ENCODE measurements at regions not wholly inside any gene's neighbourhood (a gene's known extent, or its start where the extent isn't known, plus 50 kb on each side); places are given as distances from the start of the nearest gene placed in this dataset.

DNA sequence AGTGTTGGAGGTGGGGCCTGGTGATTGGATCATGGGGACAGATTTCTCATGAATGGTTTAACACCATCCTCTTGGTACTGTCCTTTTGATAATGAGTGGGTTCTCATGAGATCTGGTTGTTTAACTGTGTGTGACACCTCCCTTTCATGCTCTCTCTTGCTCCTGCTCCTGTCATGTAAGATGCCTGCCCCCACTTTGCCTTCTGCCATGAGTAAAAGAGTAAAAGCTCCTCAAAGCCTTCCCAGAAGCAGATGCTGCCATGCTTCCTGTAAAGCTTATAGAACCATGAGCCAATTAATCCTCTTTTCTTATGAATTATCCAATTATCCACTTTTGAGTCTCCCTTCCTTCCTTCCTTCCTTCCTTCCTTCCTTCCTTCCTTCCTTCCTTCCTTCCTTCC is 317.7 kb downstream of the RDH14 start:
- Histone ChIP-seq H3K9me3 (ENCODE audit: control insufficient read depth in 2 of 2, insufficient read depth in 1 of 2, low read depth in 1 of 2, low read length in 1 of 2) (no peaks in the 10 kb centered on the region), H3K27ac (ENCODE audit: low read depth in 2 of 2, low read length in 1 of 2) (no peak overlapping the region), H3K36me3 (ENCODE audit: control insufficient read depth in 2 of 2, insufficient read depth in 2 of 2, low read length in 1 of 2) (no peaks in the 10 kb centered on the region), H3K4me3 (ENCODE audit: low read depth in 1 of 2, low read length in 2 of 2) (no peak overlapping the region), H3K4me1 (ENCODE audit: control insufficient read depth in 2 of 2, insufficient read depth in 2 of 2, low read length in 1 of 2) (no peaks in the 10 kb centered on the region), H3K27me3 (ENCODE audit: control insufficient read depth in 1 of 2, insufficient read depth in 2 of 2, low read length in 2 of 2) (no peaks in the 10 kb centered on the region)

DNA sequence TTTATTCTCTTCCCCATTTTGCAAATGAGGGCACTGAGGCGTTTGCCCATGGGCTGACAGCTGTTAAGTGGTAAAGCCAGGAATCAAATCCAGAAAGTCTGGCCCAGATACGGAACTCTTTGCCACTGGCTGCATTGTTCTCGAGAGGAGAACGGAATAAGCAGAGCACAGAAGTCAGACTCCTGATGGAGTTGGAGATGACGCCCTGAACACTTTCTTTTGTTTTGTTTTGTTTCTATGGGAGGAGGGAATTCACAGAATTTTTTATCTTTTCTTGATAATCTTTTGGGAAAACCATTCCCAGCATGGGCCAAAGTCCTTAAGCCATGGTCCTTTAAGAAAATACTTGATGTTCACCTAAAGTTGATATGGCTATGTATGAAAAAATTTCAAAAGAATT is 322.2 kb downstream of the RDH14 start:
- no peaks in the 10 kb centered on the region for H3K36me3 ChIP-seq (ENCODE audit: control insufficient read depth in 2 of 2, insufficient read depth in 2 of 2, low read length in 1 of 2)
- no peaks in the 10 kb centered on the region for H3K27me3 ChIP-seq (ENCODE audit: control insufficient read depth in 1 of 2, insufficient read depth in 2 of 2, low read length in 2 of 2)
- no peaks in the 10 kb centered on the region for H3K4me1 ChIP-seq (ENCODE audit: control insufficient read depth in 2 of 2, insufficient read depth in 2 of 2, low read length in 1 of 2)
- 75 to 78% methylated on average over 5 of the region's 5 CpGs for WGBS, 2 donors
- H3K27ac ChIP-seq (ENCODE audit: low read depth in 2 of 2, low read length in 1 of 2): no peak overlapping the region
- no peak overlapping the region for H3K4me3 ChIP-seq (ENCODE audit: low read depth in 1 of 2, low read length in 2 of 2)
- no peaks in the 10 kb centered on the region for H3K9me3 ChIP-seq (ENCODE audit: control insufficient read depth in 2 of 2, insufficient read depth in 1 of 2, low read depth in 1 of 2, low read length in 1 of 2)

DNA sequence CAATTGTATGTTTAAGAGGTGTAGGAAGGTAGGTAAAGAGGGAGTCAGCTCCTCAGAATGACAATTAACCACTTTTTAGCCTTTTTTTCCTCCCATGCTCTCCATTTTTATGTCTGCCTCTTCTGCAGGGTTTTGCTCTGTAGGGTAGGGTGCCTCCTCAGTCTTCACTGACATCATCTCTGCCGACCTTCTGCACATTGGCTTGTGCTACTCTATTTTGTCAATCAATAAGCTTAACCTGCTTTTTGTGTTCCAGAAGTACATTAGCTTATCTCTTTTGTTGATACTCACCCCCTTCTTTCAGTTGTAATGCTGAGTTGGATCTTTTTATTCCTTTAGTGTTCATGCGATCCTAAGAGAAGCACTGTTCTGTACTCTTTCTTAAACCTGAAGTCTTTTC is 323.2 kb downstream of the RDH14 start:
- H3K36me3 ChIP-seq (ENCODE audit: control insufficient read depth in 2 of 2, insufficient read depth in 2 of 2, low read length in 1 of 2): no peaks in the 10 kb centered on the region
- H3K9me3 ChIP-seq (ENCODE audit: control insufficient read depth in 2 of 2, insufficient read depth in 1 of 2, low read depth in 1 of 2, low read length in 1 of 2): no peaks in the 10 kb centered on the region
- no peaks in the 10 kb centered on the region for H3K27me3 ChIP-seq (ENCODE audit: control insufficient read depth in 1 of 2, insufficient read depth in 2 of 2, low read length in 2 of 2)
- H3K27ac ChIP-seq (ENCODE audit: low read depth in 2 of 2, low read length in 1 of 2): no peak overlapping the region
- 54 to 77% methylated on average over 2 of the region's 2 CpGs for WGBS, 2 donors
- H3K4me3 ChIP-seq (ENCODE audit: low read depth in 1 of 2, low read length in 2 of 2): no peak overlapping the region
- H3K4me1 ChIP-seq (ENCODE audit: control insufficient read depth in 2 of 2, insufficient read depth in 2 of 2, low read length in 1 of 2): no peaks in the 10 kb centered on the region

DNA sequence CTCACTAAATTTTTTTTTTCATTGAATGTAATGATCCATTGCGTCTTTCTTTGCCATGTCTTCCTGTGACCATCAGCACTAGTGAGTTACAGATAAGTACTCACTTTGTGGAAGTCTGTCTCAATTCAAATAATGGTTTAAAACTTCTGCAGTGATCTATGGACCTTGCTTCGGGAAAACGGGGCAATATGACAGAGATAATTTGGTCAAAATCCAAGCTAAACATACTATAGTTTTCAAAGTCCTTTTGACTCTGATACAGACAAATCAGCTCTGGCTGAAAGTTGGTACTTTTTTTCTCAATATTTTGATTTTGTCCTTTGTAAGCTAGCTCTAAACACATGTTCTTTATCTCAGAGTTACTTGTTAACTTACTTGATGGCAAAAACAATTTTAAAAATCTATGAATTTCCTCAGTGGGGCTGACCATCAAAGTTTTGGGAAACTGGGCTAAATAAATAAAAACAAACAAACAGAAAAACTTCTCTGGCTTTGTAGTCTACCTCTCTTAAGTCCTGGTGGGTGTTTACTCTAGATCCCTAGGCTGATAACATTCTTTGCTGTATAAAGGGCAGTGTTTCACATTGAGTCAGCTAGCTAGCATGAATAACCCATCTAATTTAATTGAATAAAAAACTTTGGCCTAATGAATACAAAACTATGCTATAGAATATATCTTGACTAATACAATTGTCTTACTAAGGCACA is 327.6 kb downstream of the RDH14 start:
- Histone ChIP-seq H3K27ac (ENCODE audit: low read depth in 2 of 2, low read length in 1 of 2) (no peak overlapping the region), H3K4me1 (ENCODE audit: control insufficient read depth in 2 of 2, insufficient read depth in 2 of 2, low read length in 1 of 2) (no peaks in the 10 kb centered on the region), H3K27me3 (ENCODE audit: control insufficient read depth in 1 of 2, insufficient read depth in 2 of 2, low read length in 2 of 2) (no peaks in the 10 kb centered on the region), H3K9me3 (ENCODE audit: control insufficient read depth in 2 of 2, insufficient read depth in 1 of 2, low read depth in 1 of 2, low read length in 1 of 2) (no peaks in the 10 kb centered on the region), H3K36me3 (ENCODE audit: control insufficient read depth in 2 of 2, insufficient read depth in 2 of 2, low read length in 1 of 2) (no peaks in the 10 kb centered on the region), H3K4me3 (ENCODE audit: low read depth in 1 of 2, low read length in 2 of 2) (no peak overlapping the region)
- 38 to 63% methylated on average over 3 of the region's 3 CpGs for WGBS, 2 donors

DNA sequence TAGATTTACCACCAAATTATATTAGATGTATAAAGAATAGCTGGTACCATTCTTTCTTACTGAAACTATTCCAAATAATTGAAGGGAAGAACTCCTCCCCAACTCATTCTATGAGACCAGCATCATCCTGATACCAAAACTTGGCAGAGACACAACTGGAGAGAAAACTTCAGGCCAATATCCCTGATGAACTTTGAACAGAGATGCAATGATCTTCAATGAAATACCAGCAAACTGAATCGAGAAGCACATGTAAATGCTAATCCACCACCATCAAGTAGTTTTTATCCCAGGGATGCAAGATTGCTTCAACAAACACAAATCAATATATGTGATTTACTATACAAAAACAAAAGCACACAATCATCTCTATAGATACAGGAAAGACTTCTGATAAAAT is 329.8 kb downstream of the RDH14 start:
- no peak overlapping the region for H3K4me3 ChIP-seq (ENCODE audit: low read depth in 1 of 2, low read length in 2 of 2)
- no peaks in the 10 kb centered on the region for H3K4me1 ChIP-seq (ENCODE audit: control insufficient read depth in 2 of 2, insufficient read depth in 2 of 2, low read length in 1 of 2)
- no peaks in the 10 kb centered on the region for H3K27me3 ChIP-seq (ENCODE audit: control insufficient read depth in 1 of 2, insufficient read depth in 2 of 2, low read length in 2 of 2)
- H3K36me3 ChIP-seq (ENCODE audit: control insufficient read depth in 2 of 2, insufficient read depth in 2 of 2, low read length in 1 of 2): no peaks in the 10 kb centered on the region
- no peak overlapping the region for H3K27ac ChIP-seq (ENCODE audit: low read depth in 2 of 2, low read length in 1 of 2)
- H3K9me3 ChIP-seq (ENCODE audit: control insufficient read depth in 2 of 2, insufficient read depth in 1 of 2, low read depth in 1 of 2, low read length in 1 of 2): no peaks in the 10 kb centered on the region
- WGBS, 2 donors: 53 to 76% methylated on average over 1 of the region's 1 CpG

DNA sequence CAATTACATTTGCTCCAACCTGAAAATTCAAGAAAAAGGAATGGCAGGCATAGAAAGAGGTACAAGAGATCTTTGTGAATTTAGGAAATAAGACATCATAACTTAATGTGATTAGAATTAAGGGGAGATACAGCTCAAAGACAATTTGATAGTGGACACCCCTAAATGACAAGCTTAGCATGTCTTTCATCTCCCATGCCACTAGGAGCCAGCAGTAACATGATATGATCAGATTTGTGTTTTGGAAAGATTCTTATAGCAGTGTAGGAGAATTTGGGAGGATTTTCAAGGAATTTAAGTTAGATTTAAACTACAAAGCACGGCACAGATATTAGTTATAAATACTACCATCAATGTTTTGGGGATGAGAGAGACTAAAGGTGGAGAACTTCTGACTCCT is 340.8 kb downstream of the RDH14 start:
- WGBS, 2 donors: 0% methylated on average over 1 of the region's 1 CpG
- peaks cover 0 to 5% of the 10 kb centered on the region in 2 donors for H3K27me3 ChIP-seq (ENCODE audit: control insufficient read depth in 1 of 2, insufficient read depth in 2 of 2, low read length in 2 of 2)

DNA sequence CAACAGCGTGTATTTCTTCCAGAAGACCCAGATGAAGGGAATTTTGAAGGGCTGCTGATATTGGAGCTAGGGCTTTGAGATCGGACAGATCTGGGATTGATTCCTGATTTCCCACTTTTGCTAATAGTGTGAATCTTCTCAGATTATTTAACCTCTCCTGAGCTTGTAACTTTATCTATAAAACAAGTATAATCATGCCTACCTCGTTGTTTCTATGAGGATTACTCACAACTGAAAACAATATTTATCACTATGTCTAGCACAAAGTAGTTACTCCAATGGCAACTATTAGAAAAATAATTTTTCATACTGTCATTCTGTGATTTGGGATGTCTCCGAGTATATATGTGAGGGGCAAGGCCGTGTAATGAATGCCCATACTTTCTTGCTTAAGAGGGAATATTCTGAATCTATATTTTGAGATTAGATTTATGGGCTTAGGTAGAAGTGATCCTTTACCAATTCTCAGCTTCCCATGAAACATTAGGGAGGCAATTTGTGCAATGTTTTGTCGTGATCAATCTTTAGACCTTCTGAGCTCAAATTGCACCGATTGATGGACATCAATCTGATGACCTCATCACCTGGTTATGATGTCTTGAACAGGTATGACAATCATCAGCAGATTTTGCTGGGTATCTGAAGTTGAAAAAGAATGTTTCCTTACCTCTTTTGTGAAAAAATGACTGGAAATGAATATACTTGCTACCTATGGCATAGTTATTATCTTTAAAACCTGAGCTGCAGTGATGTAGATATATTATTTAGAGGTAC is 339.9 kb downstream of the KCNS3 start:
- peaks cover 0 to 5% of the 10 kb centered on the region in 2 donors for H3K27me3 ChIP-seq (ENCODE audit: control insufficient read depth in 1 of 2, insufficient read depth in 2 of 2, low read length in 2 of 2)
- H3K4me3 ChIP-seq (ENCODE audit: low read depth in 1 of 2, low read length in 2 of 2): no peak overlapping the region
- H3K9me3 ChIP-seq (ENCODE audit: control insufficient read depth in 2 of 2, insufficient read depth in 1 of 2, low read depth in 1 of 2, low read length in 1 of 2): no peaks in the 10 kb centered on the region
- WGBS, 2 donors: 69% methylated on average over 7 of the region's 7 CpGs
- no peak overlapping the region for H3K27ac ChIP-seq (ENCODE audit: low read depth in 2 of 2, low read length in 1 of 2)
- no peaks in the 10 kb centered on the region for H3K4me1 ChIP-seq (ENCODE audit: control insufficient read depth in 2 of 2, insufficient read depth in 2 of 2, low read length in 1 of 2)
- H3K36me3 ChIP-seq (ENCODE audit: control insufficient read depth in 2 of 2, insufficient read depth in 2 of 2, low read length in 1 of 2): no peaks in the 10 kb centered on the region

More for the DNA sequence above, 340.8 kb downstream of the RDH14 start:
- Histone ChIP-seq H3K36me3 (ENCODE audit: control insufficient read depth in 2 of 2, insufficient read depth in 2 of 2, low read length in 1 of 2) (no peaks in the 10 kb centered on the region), H3K9me3 (ENCODE audit: control insufficient read depth in 2 of 2, insufficient read depth in 1 of 2, low read depth in 1 of 2, low read length in 1 of 2) (no peaks in the 10 kb centered on the region), H3K4me3 (ENCODE audit: low read depth in 1 of 2, low read length in 2 of 2) (no peak overlapping the region), H3K4me1 (ENCODE audit: control insufficient read depth in 2 of 2, insufficient read depth in 2 of 2, low read length in 1 of 2) (no peaks in the 10 kb centered on the region), H3K27ac (ENCODE audit: low read depth in 2 of 2, low read length in 1 of 2) (no peak overlapping the region)

DNA sequence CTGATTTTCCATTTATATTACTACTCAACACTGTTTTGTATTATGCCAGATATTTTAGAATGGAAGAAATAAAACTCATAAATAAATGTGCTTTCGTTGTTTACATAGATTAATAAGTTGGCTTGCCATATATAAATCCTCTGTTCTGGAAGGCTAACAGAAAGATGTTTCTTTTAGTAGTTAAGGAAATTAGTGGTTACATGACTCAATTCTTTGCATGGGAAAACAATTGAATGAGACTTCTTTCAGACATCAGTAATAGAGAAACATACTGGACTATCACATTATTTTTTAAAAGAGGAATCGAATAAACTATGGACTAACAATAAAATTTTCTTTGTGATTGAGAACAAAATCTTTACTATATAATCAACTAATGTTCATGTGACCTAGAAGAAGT is 336.5 kb downstream of the KCNS3 start:
- H3K36me3 ChIP-seq (ENCODE audit: control insufficient read depth in 2 of 2, insufficient read depth in 2 of 2, low read length in 1 of 2): no peaks in the 10 kb centered on the region
- no peaks in the 10 kb centered on the region for H3K9me3 ChIP-seq (ENCODE audit: control insufficient read depth in 2 of 2, insufficient read depth in 1 of 2, low read depth in 1 of 2, low read length in 1 of 2)
- H3K4me1 ChIP-seq (ENCODE audit: control insufficient read depth in 2 of 2, insufficient read depth in 2 of 2, low read length in 1 of 2): no peaks in the 10 kb centered on the region
- H3K27me3 ChIP-seq (ENCODE audit: control insufficient read depth in 1 of 2, insufficient read depth in 2 of 2, low read length in 2 of 2): peaks cover 0 to 2% of the 10 kb centered on the region in 2 donors
- no peak overlapping the region for H3K27ac ChIP-seq (ENCODE audit: low read depth in 2 of 2, low read length in 1 of 2)
- 72 to 81% methylated on average over 2 of the region's 2 CpGs for WGBS, 2 donors
- no peak overlapping the region for H3K4me3 ChIP-seq (ENCODE audit: low read depth in 1 of 2, low read length in 2 of 2)

DNA sequence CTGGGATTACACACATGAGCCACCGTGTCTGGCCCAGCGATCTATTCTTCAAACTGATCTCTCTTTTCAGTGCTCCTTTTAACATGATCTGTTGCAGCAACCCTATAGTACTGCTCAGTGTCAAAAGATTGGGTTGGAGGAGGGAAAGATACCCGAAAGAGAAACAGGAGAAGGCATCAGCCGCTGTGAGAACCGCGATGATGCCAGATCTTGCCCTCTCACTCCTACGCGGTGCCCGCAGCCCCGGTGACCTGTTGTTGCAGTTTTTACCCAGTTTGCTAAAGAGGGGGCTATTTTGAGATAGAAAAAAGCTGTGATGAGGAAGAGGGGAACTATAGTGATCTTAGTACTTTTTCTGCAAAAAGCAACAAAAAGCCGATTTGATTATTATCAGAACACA is 335.5 kb downstream of the KCNS3 start:
- Histone ChIP-seq H3K36me3 (ENCODE audit: control insufficient read depth in 2 of 2, insufficient read depth in 2 of 2, low read length in 1 of 2) (no peaks in the 10 kb centered on the region), H3K4me3 (ENCODE audit: low read depth in 1 of 2, low read length in 2 of 2) (no peak overlapping the region), H3K9me3 (ENCODE audit: control insufficient read depth in 2 of 2, insufficient read depth in 1 of 2, low read depth in 1 of 2, low read length in 1 of 2) (no peaks in the 10 kb centered on the region), H3K27ac (ENCODE audit: low read depth in 2 of 2, low read length in 1 of 2) (no peak overlapping the region), H3K27me3 (ENCODE audit: control insufficient read depth in 1 of 2, insufficient read depth in 2 of 2, low read length in 2 of 2) (peaks cover 0 to 2% of the 10 kb centered on the region in 2 donors), H3K4me1 (ENCODE audit: control insufficient read depth in 2 of 2, insufficient read depth in 2 of 2, low read length in 1 of 2) (no peaks in the 10 kb centered on the region)
- WGBS, 2 donors: 86 to 88% methylated on average over 11 of the region's 11 CpGs
